Parathyroid adenoma (tissue), 2 donors: ENCODE measurements at regions not wholly inside any gene's neighbourhood (a gene's known extent, or its start where the extent isn't known, plus 50 kb on each side); places are given as distances from the start of the nearest gene placed in this dataset.

Experiments
- H2AFZ ChIP-seq: fragments of 300-600 bp; sonication (generic); one replicate; pipeline ENCODE4 v1.7.0; 2017; ENCODE audit warnings: antibody characterized with exemption, mild to moderate bottlenecking
- H3K27ac ChIP-seq: fragments of 300-600 bp; sonication (generic); one replicate; pipeline ENCODE4 v1.7.0; 2017
- H3K27me3 ChIP-seq: fragments of 300-600 bp; sonication (generic); one replicate; pipeline ENCODE4 v1.7.0; 2017; ENCODE audit warnings: low read length; ENCODE audit not compliant: control insufficient read depth, insufficient read depth
- H3K36me3 ChIP-seq: fragments of 300-600 bp; sonication (generic); one replicate; pipeline ENCODE4 v1.7.0; 2017; ENCODE audit warnings: low read length; ENCODE audit not compliant: control insufficient read depth, insufficient read depth
- H3K4me1 ChIP-seq: fragments of 300-600 bp; sonication (generic); one replicate; pipeline ENCODE4 v1.7.0; 2017; ENCODE audit warnings: control low read depth
- H3K4me2 ChIP-seq: fragments of 300-600 bp; sonication (generic); one replicate; pipeline ENCODE4 v1.7.0; 2017; ENCODE audit warnings: low read length
- H3K4me3 ChIP-seq: fragments of 300-600 bp; sonication (generic); one replicate; pipeline ENCODE4 v1.7.0; 2017; ENCODE audit warnings: low read depth, low read length
- H3K79me2 ChIP-seq: fragments of 300-600 bp; sonication (generic); one replicate; pipeline ENCODE4 v1.7.0; 2017; ENCODE audit warnings: control low read depth
- H3K9ac ChIP-seq: fragments of 300-600 bp; sonication (generic); one replicate; pipeline ENCODE4 v1.7.0; 2017; ENCODE audit warnings: mild to moderate bottlenecking
- H3K9me3 ChIP-seq: fragments of 300-600 bp; sonication (generic); one replicate; pipeline ENCODE4 v1.7.0; 2017; ENCODE audit warnings: low read length; ENCODE audit not compliant: control insufficient read depth
- TF ChIP-seq, protein P1 (sequence below): fragments of 300-600 bp; sonication (generic); IDR thresholded peaks from one replicate; pipeline ENCODE4 v1.7.0; 2017; ENCODE audit warnings: antibody characterized with exemption, mild to moderate bottlenecking
- donor health status: primary hyperparathyroidism.

DNA sequence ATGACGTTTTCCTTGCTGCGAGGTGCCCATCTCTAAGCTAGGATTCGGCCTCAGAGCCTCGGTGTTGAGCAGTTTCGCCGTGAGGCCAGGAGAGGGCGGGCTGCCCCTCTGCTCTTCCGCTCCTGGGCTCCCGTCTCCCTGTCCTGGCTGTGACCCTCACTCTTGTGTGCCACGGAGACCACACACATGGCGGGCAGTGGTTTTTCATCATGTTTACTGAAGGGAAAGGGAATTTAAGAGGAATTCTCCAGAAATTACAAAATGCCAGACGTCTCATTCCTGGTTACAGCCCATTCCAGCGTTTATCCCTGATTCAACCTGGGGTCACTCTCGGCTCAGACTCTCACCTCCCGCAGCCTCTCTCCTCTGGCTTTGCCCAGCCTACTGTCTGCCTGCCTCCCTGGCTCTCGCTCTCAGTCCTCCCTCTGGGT is 96.8 kb upstream of the ELAC2 start:
- Histone ChIP-seq H3K36me3 (no peaks in the 10 kb centered on the region), H3K27ac (no peak overlapping the region), H3K79me2 (no peaks in the 10 kb centered on the region), H3K4me1 (no peaks in the 10 kb centered on the region), H3K27me3 (no peaks in the 10 kb centered on the region), H2AFZ (peak overlapping the region; percentile 59), H3K4me3 (no peak overlapping the region), H3K9ac (no peak overlapping the region), H3K9me3 (no peaks in the 10 kb centered on the region), H3K4me2 (peak overlapping the region; percentile 56)
- TF ChIP-seq, protein P1, sequence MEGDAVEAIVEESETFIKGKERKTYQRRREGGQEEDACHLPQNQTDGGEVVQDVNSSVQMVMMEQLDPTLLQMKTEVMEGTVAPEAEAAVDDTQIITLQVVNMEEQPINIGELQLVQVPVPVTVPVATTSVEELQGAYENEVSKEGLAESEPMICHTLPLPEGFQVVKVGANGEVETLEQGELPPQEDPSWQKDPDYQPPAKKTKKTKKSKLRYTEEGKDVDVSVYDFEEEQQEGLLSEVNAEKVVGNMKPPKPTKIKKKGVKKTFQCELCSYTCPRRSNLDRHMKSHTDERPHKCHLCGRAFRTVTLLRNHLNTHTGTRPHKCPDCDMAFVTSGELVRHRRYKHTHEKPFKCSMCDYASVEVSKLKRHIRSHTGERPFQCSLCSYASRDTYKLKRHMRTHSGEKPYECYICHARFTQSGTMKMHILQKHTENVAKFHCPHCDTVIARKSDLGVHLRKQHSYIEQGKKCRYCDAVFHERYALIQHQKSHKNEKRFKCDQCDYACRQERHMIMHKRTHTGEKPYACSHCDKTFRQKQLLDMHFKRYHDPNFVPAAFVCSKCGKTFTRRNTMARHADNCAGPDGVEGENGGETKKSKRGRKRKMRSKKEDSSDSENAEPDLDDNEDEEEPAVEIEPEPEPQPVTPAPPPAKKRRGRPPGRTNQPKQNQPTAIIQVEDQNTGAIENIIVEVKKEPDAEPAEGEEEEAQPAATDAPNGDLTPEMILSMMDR: peak; percentile 33

DNA sequence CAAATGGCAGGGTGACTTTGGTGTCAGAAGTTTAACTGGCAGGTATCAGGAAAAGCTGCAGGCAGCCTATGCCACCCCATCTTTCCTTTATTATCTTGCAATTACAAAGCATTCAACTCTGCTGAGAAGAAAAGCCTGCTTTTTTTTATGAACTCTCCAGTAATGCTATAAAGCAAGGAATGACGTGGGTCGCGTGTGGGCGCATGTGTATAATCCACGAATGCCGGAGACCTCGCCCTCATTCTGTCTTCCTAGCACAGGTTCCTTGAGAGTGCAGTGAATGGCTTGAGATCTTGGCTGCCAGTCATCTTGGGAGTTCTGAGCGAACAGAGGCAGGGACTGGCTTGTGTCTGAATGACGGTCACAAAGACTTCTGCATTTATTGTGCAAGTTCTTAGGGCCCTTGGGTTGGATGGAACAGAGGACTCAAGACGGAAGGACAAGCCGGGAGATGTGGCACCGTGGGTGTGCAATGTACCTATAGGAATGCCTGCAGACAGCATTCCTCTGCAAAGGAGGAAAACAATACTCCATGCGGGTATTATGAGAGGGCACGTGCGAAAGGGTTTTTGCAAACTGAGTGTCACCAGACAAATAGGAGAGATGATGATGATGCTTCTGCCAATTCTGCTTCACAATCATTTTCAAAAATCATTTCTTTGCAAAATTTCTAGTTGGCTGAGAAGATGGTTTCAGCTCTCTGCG is 96.1 kb upstream of the ELAC2 start:
- H3K27ac ChIP-seq: no peak overlapping the region
- no peak overlapping the region for H3K4me2 ChIP-seq
- TF ChIP-seq, protein P1: no peak
- no peak overlapping the region for H3K4me3 ChIP-seq
- no peak overlapping the region for H3K9ac ChIP-seq
- H3K4me1 ChIP-seq: no peaks in the 10 kb centered on the region
- no peaks in the 10 kb centered on the region for H3K9me3 ChIP-seq
- no peaks in the 10 kb centered on the region for H3K36me3 ChIP-seq
- no peaks in the 10 kb centered on the region for H3K79me2 ChIP-seq
- H3K27me3 ChIP-seq: no peaks in the 10 kb centered on the region
- no peak overlapping the region for H2AFZ ChIP-seq

DNA sequence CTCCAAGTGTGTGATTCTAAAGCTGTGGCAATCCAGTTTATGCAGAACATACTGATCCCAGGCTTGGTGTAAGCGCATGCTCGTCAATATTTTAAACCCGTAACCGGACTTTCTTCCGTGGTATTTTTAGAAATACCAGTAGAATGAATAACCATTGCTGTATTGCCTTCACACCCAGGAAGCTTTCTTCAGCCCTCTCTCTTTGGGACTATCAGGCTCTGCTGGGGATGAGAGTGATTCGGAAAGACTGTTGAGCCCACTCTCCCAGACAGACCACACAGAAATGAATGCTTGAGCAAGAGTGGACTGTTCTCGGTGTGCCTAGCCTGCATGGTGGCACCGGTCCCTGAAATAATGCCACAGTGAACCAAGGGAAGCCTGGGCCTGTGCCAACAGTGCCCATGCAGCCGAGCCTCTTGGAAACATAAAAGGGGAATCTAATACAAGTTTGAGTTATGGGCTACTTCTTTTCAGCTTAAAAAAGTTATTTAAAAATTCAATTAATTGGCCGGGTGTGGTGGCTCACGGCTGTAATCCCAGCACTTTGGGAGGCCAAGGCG is 89.9 kb upstream of the ELAC2 start:
- H3K36me3 ChIP-seq: no peaks in the 10 kb centered on the region
- no peak overlapping the region for H3K27ac ChIP-seq
- TF ChIP-seq, protein P1: no peak
- H3K4me3 ChIP-seq: no peak overlapping the region
- no peak overlapping the region for H2AFZ ChIP-seq
- H3K4me2 ChIP-seq: no peak overlapping the region
- H3K9ac ChIP-seq: no peak overlapping the region
- H3K79me2 ChIP-seq: no peaks in the 10 kb centered on the region
- H3K27me3 ChIP-seq: no peaks in the 10 kb centered on the region
- no peaks in the 10 kb centered on the region for H3K9me3 ChIP-seq
- H3K4me1 ChIP-seq: no peaks in the 10 kb centered on the region

DNA sequence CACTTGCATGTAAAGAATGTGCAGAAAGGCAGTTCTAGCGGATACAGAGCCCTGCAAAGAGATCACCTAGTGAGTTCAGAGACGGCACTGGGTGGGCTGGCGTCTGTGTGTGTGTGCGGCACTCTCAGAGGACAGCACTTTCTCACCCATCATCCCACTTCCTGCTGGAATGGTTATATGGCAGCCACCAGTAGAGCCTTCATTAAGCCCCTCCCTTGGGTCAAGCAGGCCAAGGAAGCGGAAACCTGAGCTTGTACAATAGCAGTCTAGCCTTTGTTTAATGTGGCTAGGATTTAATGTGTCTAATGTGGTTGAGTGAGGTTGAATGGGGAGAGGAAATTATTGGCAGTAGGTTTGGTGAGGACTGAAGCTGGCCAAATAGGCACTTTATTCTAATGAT is 88.3 kb upstream of the ELAC2 start:
- H3K9ac ChIP-seq: no peak overlapping the region
- H3K36me3 ChIP-seq: no peaks in the 10 kb centered on the region
- no peaks in the 10 kb centered on the region for H3K27me3 ChIP-seq
- no peaks in the 10 kb centered on the region for H3K79me2 ChIP-seq
- no peaks in the 10 kb centered on the region for H3K9me3 ChIP-seq
- H2AFZ ChIP-seq: no peak overlapping the region
- H3K27ac ChIP-seq: no peak overlapping the region
- H3K4me1 ChIP-seq: no peaks in the 10 kb centered on the region
- H3K4me3 ChIP-seq: no peak overlapping the region
- TF ChIP-seq, protein P1: no peak
- H3K4me2 ChIP-seq: no peak overlapping the region

DNA sequence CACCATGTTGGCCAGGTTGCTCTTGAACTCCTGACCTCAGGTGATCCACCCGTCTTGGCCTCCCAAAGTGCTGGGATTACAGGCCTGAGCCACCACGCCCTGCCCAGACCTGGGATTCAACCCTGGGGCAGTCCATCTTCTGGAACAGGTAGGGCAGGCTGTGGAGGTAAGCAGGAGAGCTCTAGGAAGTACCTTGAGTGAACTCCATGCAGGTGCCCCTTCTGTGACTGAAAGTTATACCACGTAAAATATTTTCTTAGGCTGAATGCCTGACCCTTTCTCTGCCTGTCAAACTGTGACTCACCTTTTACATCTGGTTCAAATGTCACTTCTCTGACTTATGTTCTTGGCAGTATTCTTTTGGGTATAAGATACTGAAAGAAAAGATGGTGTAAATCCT is 86.7 kb upstream of the ELAC2 start:
- H3K4me3 ChIP-seq: no peak overlapping the region
- H3K4me2 ChIP-seq: no peak overlapping the region
- no peak overlapping the region for H3K9ac ChIP-seq
- no peaks in the 10 kb centered on the region for H3K27me3 ChIP-seq
- no peak overlapping the region for H2AFZ ChIP-seq
- no peak overlapping the region for H3K27ac ChIP-seq
- no peaks in the 10 kb centered on the region for H3K9me3 ChIP-seq
- no peaks in the 10 kb centered on the region for H3K36me3 ChIP-seq
- TF ChIP-seq, protein P1: no peak
- no peaks in the 10 kb centered on the region for H3K79me2 ChIP-seq
- no peaks in the 10 kb centered on the region for H3K4me1 ChIP-seq
